ENCODE measurements at regions not wholly inside any gene's neighbourhood (a gene's known extent, or its start where the extent isn't known, plus 50 kb on each side); places are given as distances from the start of the nearest gene placed in this dataset.
"Not testable (repeated sequence)": the region's sequence is repeated elsewhere in the genome, so short reads cannot be mapped to it uniquely, and the experiment has no call there.

DNA sequence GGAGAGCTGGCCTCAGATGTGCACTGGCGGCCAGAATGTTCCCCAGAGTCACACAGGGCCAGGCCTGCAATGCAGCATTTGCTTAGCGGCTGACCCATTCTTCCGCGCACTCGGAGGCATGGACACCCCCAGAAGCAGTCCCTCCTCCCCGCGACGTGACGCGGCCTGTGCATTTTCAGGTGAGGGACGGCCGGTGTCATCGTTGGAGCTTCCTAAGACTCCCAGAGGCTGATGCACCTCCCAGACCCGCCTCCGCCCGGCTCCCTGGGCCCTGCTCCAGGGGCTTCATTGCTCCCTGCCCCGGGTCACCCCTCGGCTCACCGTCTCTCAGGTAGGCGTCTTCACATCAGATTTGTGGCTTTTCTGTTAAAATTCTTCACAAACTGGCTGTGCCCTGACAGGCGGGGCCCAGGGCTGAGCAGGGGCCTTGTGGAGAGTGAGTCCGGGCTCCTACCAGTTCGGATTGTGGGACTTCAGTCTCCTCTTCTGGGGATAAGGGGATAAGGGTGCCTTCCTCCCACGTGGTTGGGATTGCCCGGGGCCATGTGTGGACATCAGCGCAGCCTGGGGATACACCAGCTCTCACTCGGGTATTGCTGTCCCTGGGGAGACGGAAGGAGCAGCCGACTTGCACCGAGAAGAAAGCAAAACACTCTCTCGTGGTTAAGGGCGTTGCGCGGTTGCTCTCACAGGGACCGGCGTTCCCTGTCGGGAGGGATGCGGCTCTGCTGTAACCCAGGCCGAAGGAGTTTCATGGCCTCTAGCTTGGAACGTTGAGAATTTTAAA is 249.1 kb downstream of the ADGRD1 start:
- in situ Hi-C loops (cut with HindIII; ENCODE audit: low pct_ligation_motif_present, low sequenced_read_pairs) = no loop called here
- Histone ChIP-seq H3K27ac (no peak overlapping the region), H3K27me3 (replicated peaks) (no peaks in the 10 kb centered on the region), H3K36me3 (replicated peaks) (no peaks in the 10 kb centered on the region), H3K4me3 (ENCODE audit: low read depth, low read length) (no peak overlapping the region)
- DNase-seq = no peak
- TF ChIP-seq, protein P1, sequence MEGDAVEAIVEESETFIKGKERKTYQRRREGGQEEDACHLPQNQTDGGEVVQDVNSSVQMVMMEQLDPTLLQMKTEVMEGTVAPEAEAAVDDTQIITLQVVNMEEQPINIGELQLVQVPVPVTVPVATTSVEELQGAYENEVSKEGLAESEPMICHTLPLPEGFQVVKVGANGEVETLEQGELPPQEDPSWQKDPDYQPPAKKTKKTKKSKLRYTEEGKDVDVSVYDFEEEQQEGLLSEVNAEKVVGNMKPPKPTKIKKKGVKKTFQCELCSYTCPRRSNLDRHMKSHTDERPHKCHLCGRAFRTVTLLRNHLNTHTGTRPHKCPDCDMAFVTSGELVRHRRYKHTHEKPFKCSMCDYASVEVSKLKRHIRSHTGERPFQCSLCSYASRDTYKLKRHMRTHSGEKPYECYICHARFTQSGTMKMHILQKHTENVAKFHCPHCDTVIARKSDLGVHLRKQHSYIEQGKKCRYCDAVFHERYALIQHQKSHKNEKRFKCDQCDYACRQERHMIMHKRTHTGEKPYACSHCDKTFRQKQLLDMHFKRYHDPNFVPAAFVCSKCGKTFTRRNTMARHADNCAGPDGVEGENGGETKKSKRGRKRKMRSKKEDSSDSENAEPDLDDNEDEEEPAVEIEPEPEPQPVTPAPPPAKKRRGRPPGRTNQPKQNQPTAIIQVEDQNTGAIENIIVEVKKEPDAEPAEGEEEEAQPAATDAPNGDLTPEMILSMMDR (IDR thresholded peaks at IDR 0.05; ENCODE audit: low read depth, low read length, missing control alignments) = no peak

DNA sequence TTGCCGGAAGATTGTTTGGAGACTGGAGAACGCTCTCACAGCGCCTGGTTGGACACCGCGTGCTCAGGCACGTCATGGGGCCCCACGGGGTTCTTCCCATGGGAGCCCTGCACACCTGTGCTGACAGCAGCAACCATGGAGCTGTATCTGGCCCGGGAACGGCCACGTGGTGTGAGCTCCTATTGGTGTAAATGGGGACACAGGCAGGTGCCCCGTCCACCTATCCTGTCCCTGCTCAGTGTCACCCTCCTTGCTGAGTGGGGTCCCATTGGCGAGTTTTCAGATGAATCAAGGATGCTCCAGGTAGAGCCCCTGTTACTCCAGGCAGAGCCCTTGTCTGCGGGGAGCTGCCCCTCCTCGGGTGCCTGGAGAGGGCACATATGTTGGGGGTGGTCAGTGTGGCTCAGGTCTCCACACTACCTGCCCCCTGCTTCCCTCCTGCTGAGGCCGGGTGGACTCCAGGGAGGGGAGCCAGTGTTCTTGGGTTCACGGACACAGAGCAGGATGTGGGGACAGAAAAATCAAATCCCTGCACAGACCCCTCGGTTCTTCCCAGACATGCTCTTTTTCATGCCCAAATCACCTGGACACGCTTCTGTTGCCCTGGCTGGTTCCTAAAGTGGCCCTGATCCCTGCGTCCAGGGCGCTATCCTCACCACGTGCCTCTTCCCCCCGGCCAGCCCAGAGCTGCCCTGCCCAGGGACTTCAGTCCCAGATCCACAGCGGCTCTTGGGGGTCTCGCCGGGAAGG is 250.1 kb downstream of the ADGRD1 start:
- H3K36me3 ChIP-seq (replicated peaks) = no peaks in the 10 kb centered on the region
- in situ Hi-C loops (cut with HindIII; ENCODE audit: low pct_ligation_motif_present, low sequenced_read_pairs) = no loop called here
- H3K27ac ChIP-seq = no peak overlapping the region
- H3K4me3 ChIP-seq (ENCODE audit: low read depth, low read length) = no peak overlapping the region
- TF ChIP-seq, protein P1 (IDR thresholded peaks at IDR 0.05; ENCODE audit: low read depth, low read length, missing control alignments) = no peak
- DNase-seq = no peak
- H3K27me3 ChIP-seq (replicated peaks) = no peaks in the 10 kb centered on the region

DNA sequence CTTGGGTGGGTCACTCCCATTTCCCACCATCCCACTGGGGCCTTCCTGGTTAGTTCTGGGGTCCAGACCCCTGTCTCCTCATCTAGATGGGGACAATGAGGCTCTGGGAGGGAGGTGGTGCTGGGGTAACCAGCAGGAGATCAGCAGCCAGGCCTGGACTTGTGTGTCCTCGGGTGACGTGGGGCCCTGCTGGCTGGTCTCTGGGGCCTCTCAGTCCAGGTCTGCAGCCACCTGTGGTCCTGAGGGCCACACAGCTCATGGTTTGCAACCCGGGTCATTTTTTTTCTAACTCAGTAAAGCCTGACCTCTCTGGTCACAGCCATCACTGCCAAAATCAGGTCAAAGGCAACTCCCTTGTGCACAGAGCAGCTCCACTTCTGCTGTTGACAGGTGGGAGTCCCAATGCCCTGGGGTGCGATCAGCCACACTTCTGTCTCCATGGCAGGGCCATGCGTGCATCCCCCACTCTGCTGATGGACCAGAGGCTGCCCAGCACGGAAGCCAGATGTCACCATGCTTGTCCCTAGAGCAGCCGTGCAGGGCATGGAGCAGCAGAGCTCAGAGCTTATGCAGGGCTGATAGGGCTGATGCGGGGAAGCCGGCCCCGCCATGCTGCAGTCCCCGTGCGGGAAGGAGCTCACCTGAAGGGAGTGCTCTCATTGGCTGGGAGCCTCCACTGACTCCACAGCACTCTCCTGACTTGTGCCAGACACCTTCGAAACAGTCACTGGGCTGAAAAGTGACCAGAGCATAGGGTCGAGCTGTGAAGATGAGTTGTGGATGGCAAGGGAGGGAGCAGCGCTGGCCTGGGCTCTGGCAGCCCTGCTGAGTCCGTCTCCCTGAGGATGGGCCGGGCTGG is 250.9 kb downstream of the ADGRD1 start:
- in situ Hi-C loops (cut with HindIII; ENCODE audit: low pct_ligation_motif_present, low sequenced_read_pairs) = no loop called here
- DNase-seq = no peak

DNA sequence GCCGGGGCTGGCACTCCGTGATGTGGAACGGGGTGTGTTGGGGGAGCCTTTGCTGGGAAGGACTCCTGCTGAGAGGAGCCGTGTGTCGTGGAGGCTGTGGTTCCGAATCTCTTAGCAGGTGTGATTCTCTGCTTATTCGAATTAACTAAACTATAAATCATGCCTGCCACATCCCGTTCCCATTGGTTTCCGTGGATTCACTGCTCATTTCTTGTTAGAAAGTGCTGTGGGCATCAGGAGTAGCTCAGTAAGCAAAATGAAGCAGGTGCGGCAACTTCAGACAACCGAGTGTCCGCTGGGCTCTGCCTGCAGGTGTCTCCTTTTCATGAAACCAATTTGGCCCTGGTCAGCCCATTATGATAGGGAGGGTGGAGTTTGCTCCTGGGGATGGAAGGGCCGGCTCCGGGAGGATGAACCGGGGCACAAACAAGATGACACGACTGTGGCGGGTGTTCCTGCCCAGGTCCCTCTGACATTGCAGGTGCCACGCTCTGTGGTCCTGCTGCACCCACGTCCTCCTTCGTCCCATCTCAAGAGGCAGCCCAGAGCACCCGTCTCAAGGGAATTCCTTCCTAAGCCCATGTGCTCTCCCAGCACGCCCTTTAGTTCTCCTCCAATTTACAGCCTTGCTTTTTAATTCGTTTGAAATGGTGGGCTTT is 251.7 kb downstream of the ADGRD1 start:
- H3K27me3 ChIP-seq (replicated peaks); H3K4me3 ChIP-seq (ENCODE audit: low read depth, low read length); in situ Hi-C loops (cut with HindIII; ENCODE audit: low pct_ligation_motif_present, low sequenced_read_pairs); DNase-seq; H3K27ac ChIP-seq; H3K36me3 ChIP-seq (replicated peaks): not testable (repeated sequence)

More for the DNA sequence above, 250.9 kb downstream of the ADGRD1 start:
- H3K27me3 ChIP-seq (replicated peaks) = no peaks in the 10 kb centered on the region
- H3K27ac ChIP-seq = no peak overlapping the region
- H3K36me3 ChIP-seq (replicated peaks) = no peaks in the 10 kb centered on the region
- TF ChIP-seq, protein P1 (IDR thresholded peaks at IDR 0.05; ENCODE audit: low read depth, low read length, missing control alignments) = no peak
- no peak overlapping the region for H3K4me3 ChIP-seq (ENCODE audit: low read depth, low read length)

DNA sequence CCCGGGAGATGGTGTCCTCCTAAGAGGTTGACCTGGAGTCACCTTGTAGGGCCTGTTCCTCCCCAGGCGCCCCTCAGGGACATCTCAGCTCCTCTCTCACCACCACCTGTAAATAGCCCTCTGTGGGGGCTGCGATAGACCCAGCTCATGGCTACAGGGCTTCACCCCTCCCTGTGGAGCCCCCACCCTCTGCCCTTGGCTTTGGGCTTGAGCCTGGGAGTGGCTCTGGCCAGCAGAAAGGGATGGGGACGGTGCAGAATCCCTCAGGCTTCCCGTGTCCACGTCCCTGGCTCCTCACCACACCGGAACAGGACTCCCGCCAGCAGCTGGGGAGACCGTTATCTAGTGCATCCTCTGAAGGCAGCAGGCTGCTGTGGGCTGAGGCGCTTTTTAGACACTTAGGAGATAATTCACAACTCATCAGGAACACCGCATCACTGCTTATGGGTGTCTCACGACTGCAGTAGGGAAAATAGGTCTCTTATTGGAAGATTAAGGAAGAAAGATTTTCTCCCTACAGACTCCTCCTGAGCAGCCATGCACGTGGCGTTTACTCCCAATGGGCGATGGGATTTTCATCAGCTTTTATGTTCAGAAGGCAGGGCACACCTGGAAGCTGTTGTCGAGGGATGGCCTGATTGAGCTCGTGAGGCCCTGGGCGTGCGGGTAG is 253.1 kb downstream of the ADGRD1 start:
- in situ Hi-C loops (cut with HindIII; ENCODE audit: low pct_ligation_motif_present, low sequenced_read_pairs); H3K4me3 ChIP-seq (ENCODE audit: low read depth, low read length); H3K36me3 ChIP-seq (replicated peaks); DNase-seq; H3K27me3 ChIP-seq (replicated peaks); H3K27ac ChIP-seq: not testable (repeated sequence)

DNA sequence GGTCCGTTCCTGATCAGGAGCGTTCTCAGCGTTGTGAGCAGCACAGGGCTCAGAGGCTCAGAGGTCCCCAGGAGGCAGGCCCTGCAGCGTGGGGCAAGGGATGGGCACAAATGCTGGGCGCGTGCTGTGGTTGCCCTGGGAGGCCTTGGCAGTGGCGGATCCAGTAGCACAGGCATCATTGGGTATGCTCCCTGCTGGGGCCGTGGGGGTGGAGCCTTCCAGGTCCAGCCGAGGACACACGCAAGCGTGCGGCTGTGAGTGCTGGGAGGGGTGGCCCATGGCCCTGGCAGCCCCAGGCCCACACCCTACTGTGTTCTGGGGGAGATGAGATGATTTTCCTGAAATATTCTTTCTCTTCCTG is 253.6 kb downstream of the ADGRD1 start:
- H3K36me3 ChIP-seq (replicated peaks); H3K27ac ChIP-seq; DNase-seq; H3K4me3 ChIP-seq (ENCODE audit: low read depth, low read length); H3K27me3 ChIP-seq (replicated peaks); in situ Hi-C loops (cut with HindIII; ENCODE audit: low pct_ligation_motif_present, low sequenced_read_pairs): not testable (repeated sequence)

DNA sequence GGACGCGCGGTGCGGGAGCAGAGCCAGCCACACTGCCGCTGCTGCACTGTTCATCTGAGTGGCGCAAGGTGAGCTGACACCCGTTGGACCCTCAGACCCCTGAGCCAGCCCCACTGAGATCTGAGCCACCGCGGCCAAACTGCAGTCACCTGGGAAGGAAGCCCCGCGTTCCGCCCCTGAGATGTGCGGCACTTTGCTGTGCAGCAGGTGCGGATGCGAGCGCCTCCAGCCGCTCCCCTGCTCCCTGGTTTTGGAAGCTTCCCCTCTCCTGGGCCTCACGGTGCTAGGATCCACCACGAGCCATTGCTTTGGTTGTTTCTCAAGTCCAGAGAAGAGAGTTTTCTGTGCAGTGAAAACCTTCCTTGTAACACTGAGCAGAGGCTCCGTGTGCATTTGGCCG is 254.1 kb downstream of the ADGRD1 start:
- H3K27me3 ChIP-seq (replicated peaks); H3K36me3 ChIP-seq (replicated peaks); H3K4me3 ChIP-seq (ENCODE audit: low read depth, low read length); in situ Hi-C loops (cut with HindIII; ENCODE audit: low pct_ligation_motif_present, low sequenced_read_pairs); DNase-seq; H3K27ac ChIP-seq: not testable (repeated sequence)

Measured in brain microvascular endothelial cell (primary cell).